NB4 (cell line): ENCODE measurements at regions not wholly inside any gene's neighbourhood (a gene's known extent, or its start where the extent isn't known, plus 50 kb on each side); places are given as distances from the start of the nearest gene placed in this dataset.

Source experiments
- CTCF ChIP-seq: IDR thresholded peaks from one replicate; pipeline ENCODE4 v1.5.1; 2012; ENCODE audit warnings: low read depth, low read length
- MAX ChIP-seq: IDR thresholded peaks from 2 replicates; pipeline ENCODE4 v1.6.1; 2011; ENCODE audit warnings: low read depth, low read length

- no peak for TF ChIP-seq MAX
- TF ChIP-seq CTCF = no peak
Measured at GRCh38 chr7:25456467-25457171, 228.3 kb upstream of the NPVF start.
